Left ventricle myocardium inferior (tissue), 1 donor: ENCODE measurements at regions not wholly inside any gene's neighbourhood (a gene's known extent, or its start where the extent isn't known, plus 50 kb on each side); places are given as distances from the start of the nearest gene placed in this dataset.

Source experiments
- DNase-seq: peaks from one replicate; pipeline ENCODE4 v3.0.0-alpha.2; 2020
- H3K27ac ChIP-seq: fragments of 200-600 bp; replicated peaks from 2 replicates; pipeline ENCODE4 v1.8.0; 2021
- H3K27me3 ChIP-seq: fragments of 200-600 bp; 2 replicates; pipeline ENCODE4 v1.8.0; 2021; ENCODE audit warnings: low read depth
- H3K36me3 ChIP-seq: fragments of 200-600 bp; 2 replicates; pipeline ENCODE4 v1.8.0; 2021
- H3K4me1 ChIP-seq: fragments of 200-600 bp; 2 replicates; pipeline ENCODE4 v1.8.0; 2021
- H3K4me3 ChIP-seq: fragments of 200-600 bp; 2 replicates; pipeline ENCODE4 v1.8.0; 2021; ENCODE audit warnings: mild to moderate bottlenecking, moderate library complexity
- H3K9me3 ChIP-seq: fragments of 200-600 bp; replicated peaks from 2 replicates; pipeline ENCODE4 v1.8.0; 2021
- CTCF ChIP-seq: fragments of 200-600 bp; IDR thresholded peaks from 2 replicates; pipeline ENCODE4 v1.8.0; 2021; ENCODE audit warnings: antibody characterized with exemption, mild to moderate bottlenecking, borderline replicate concordance
- intact Hi-C: fragments of 100-400 bp; cut with micrococcal nuclease; formaldehyde crosslinking; loops from one replicate; pipeline ENCODE4 v1.11.0; 2022
- donor health status: DM: no; HTN: yes; CAD: no; lungs with severe emphysema.

DNA sequence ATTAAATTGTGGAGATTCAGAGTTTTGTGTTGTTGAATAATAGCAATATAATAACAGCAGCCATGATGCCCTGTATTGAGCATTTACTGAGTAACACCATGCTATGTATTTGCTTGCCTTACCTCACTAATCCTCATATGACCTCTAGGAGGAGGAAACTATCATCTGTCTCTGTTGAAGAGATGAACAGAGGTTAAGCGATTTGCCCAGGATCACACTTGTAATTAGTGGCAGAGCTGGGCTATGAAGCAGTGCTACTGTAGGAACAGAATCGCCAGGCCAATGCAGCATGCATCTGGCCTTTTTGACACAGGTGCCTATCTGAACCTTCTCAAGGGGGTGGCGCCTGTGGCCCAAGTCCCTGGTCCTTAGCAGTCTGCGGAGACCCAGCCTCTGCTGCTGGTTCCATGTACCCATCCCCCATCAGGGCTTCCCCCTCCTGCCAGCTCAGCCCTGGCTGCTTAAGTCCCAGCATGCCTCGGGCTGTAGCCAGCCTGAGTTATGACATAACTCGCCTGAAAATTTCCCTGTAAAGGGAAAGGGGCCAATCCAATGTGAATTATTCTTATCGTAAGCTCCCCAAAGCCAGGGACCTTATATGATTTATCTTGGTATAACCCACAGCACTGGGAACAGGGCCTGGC, 50.4 kb upstream of the HS3ST2 start:
- Histone ChIP-seq H3K27ac (no peak overlapping the region), H3K9me3 (peaks cover 3% of the 10 kb centered on the region), H3K36me3 (no peaks in the 10 kb centered on the region), H3K4me3 (no peak overlapping the region), H3K27me3 (peaks cover 18% of the 10 kb centered on the region), H3K4me1 (no peaks in the 10 kb centered on the region)
- intact Hi-C loops, result no loop called here
- DNase-seq, result no peak
- no peak for TF ChIP-seq CTCF
